GM19240 (cell line): ENCODE measurements at regions not wholly inside any gene's neighbourhood (a gene's known extent, or its start where the extent isn't known, plus 50 kb on each side); places are given as distances from the start of the nearest gene placed in this dataset.

Experiments used
- DNase-seq: peaks from one replicate; pipeline ENCODE4 v3.0.0; 2011; ENCODE audit warnings: low spot score; ENCODE audit not compliant: insufficient read length

- no peak for DNase-seq
These were observed 112.9 kb upstream of the IQCM start for GRCh38 chr4:149928507-149928906.

GRCh38 chr4:149931431-149931830, 115.8 kb upstream of the IQCM start:
- DNase-seq: no peak

- no peak for DNase-seq
These were observed 116.5 kb upstream of the IQCM start for GRCh38 chr4:149932188-149932587.

GRCh38 chr4:149933120-149933519, 117.5 kb upstream of the IQCM start:
- DNase-seq: no peak

- no peak for DNase-seq
These were observed 118.2 kb upstream of the IQCM start for GRCh38 chr4:149933883-149934282.

GRCh38 chr4:149949381-149949780, 128.9 kb upstream of the DCLK2 start:
- no peak for DNase-seq

- no peak for DNase-seq
These were observed 126.9 kb upstream of the DCLK2 start for GRCh38 chr4:149951152-149951900.

- DNase-seq: no peak
These were observed 126.1 kb upstream of the DCLK2 start for GRCh38 chr4:149952101-149952500.

- DNase-seq: no peak
These were observed 125.5 kb upstream of the DCLK2 start for GRCh38 chr4:149952716-149953115.

- DNase-seq: no peak
These were observed 122.4 kb upstream of the DCLK2 start for GRCh38 chr4:149955780-149956390.

- DNase-seq: no peak
These were observed 121.6 kb upstream of the DCLK2 start for GRCh38 chr4:149956678-149957077.

- no peak for DNase-seq
These were observed 116.2 kb upstream of the DCLK2 start for GRCh38 chr4:149961876-149962597.

- no peak for DNase-seq
These were observed 114.0 kb upstream of the DCLK2 start for GRCh38 chr4:149964001-149964796.

GRCh38 chr4:149965206-149965605, 113.0 kb upstream of the DCLK2 start:
- DNase-seq: no peak

GRCh38 chr4:149972407-149972806, 105.8 kb upstream of the DCLK2 start:
- DNase-seq: no peak

- no peak for DNase-seq
These were observed 105.1 kb upstream of the DCLK2 start for GRCh38 chr4:149973181-149973580.

- DNase-seq: no peak
These were observed 103.1 kb upstream of the DCLK2 start for GRCh38 chr4:149975172-149975571.

GRCh38 chr4:149980121-149980682, 98.0 kb upstream of the DCLK2 start:
- DNase-seq: no peak

- DNase-seq: no peak
These were observed 97.3 kb upstream of the DCLK2 start for GRCh38 chr4:149980941-149981340.

- DNase-seq: no peak
These were observed 94.8 kb upstream of the DCLK2 start for GRCh38 chr4:149983401-149983800.

- no peak for DNase-seq
These were observed 94.3 kb upstream of the DCLK2 start for GRCh38 chr4:149983931-149984330.
